A549 (cell line): ENCODE measurements at regions not wholly inside any gene's neighbourhood (a gene's known extent, or its start where the extent isn't known, plus 50 kb on each side); places are given as distances from the start of the nearest gene placed in this dataset.

Experiments
- ATAC-seq, 2 experiments: fragments of 200-7000 bp in 1 of 2; fragments of >200 bp in 1 of 2; cut with Nextera tagmentation in 1 of 2; cut with Tn5 transposase in 1 of 2; 3 replicates each; pipeline versions ENCODE4 v1.8.0 to v1.9.1; 2018 to 2020; ENCODE audit warnings: mild to moderate bottlenecking in 1 of 2, moderate library complexity in 1 of 2
- CTCF ChIA-PET: fragments of 300-600 bp; sonication (Branson Sonifier 250); formaldehyde crosslinking; extraction: SDS; loops from one replicate; lab custom pipeline; 2021; ENCODE audit warnings: antibody characterized with exemption, inconsistent platforms; lab: Yijun Ruan, JAX
- POLR2A ChIA-PET: fragments of 350-600 bp; formaldehyde crosslinking; extraction: SDS; loops from one replicate; lab custom pipeline; 2021; ENCODE audit warnings: antibody characterized with exemption, inconsistent platforms; lab: Yijun Ruan, JAX
- DNase-seq, 2 experiments: peaks; one replicate each; pipeline versions ENCODE4 v3.0.0 to v3.0.0-alpha.2; 2011 to 2016; ENCODE audit warnings: low read depth in 1 of 2, low spot score in 1 of 2
- FAIRE-seq: peaks from 2 replicates; lab custom pipeline; 2011; peaks lifted over from hg19 to GRCh38; lab: Jason Lieb, UNC
- H3K27ac ChIP-seq, 2 experiments: fragments of >200 bp; sonication (Bioruptor Twin); formaldehyde crosslinking; 3 replicates each; pipeline ENCODE4 v1.5.1; 2016 to 2017
- H3K4me1 ChIP-seq: fragments of >200 bp; sonication (Bioruptor Twin); formaldehyde crosslinking; 3 replicates; pipeline ENCODE4 v1.6.1; 2016
- H3K4me2 ChIP-seq: fragments of >200 bp; sonication (Bioruptor Twin); formaldehyde crosslinking; 3 replicates; pipeline ENCODE4 v1.6.1; 2016
- H3K4me3 ChIP-seq: fragments of >200 bp; sonication (Bioruptor Twin); formaldehyde crosslinking; 3 replicates; pipeline ENCODE4 v1.5.1; 2016
- H3K9me3 ChIP-seq: fragments of >200 bp; sonication (Bioruptor Twin); formaldehyde crosslinking; 3 replicates; pipeline ENCODE4 v1.6.1; 2016
- CBX2 ChIP-seq: fragments of 200-600 bp; sonication (generic); IDR thresholded peaks from 2 replicates; pipeline ENCODE4 v1.6.1; 2016; ENCODE audit warnings: low read depth, mild to moderate bottlenecking, borderline replicate concordance
- EHF ChIP-seq: fragments of 250-450 bp; sonication (Bioruptor Pico); IDR thresholded peaks from 2 replicates; pipeline ENCODE4 v1.5.0; 2020; ENCODE audit warnings: mild to moderate bottlenecking
- FOSL2 ChIP-seq, 2 experiments: fragments of 450-650 bp in 1 of 2; fragments of >200 bp in 1 of 2; sonication (Bioruptor Twin) in 1 of 2; formaldehyde crosslinking; IDR thresholded peaks; 2 replicates each; pipeline versions ENCODE4 v1.5.0 to v1.6.1; 2016 to 2020; ENCODE audit warnings: mild to moderate bottlenecking in 1 of 2, moderate library complexity in 1 of 2
- HDAC2 ChIP-seq: fragments of 200-600 bp; sonication (generic); IDR thresholded peaks from 2 replicates; pipeline ENCODE4 v1.6.1; 2016
- HOXB5 ChIP-seq: fragments of 250-450 bp; sonication (Bioruptor Pico); IDR thresholded peaks from 2 replicates; pipeline ENCODE4 v1.5.0; 2020; ENCODE audit warnings: mild to moderate bottlenecking, moderate library complexity
- KDM5A ChIP-seq: fragments of 200-600 bp; sonication (generic); IDR thresholded peaks from 2 replicates; pipeline ENCODE4 v1.6.1; 2016; ENCODE audit warnings: antibody characterized with exemption, mild to moderate bottlenecking
- MAFK ChIP-seq: fragments of 450-650 bp; IDR thresholded peaks from 2 replicates; pipeline ENCODE4 v1.6.1; 2014; ENCODE audit not compliant: partially characterized antibody
- MYC ChIP-seq: IDR thresholded peaks from 2 replicates; pipeline ENCODE4 v1.6.1; 2012; ENCODE audit warnings: mild to moderate bottlenecking, inconsistent platforms, low read length, improper control_type of control experiment, borderline replicate concordance
- PBX3 ChIP-seq: IDR thresholded peaks from 2 replicates; pipeline ENCODE4 v1.6.1; 2012
- POLR2AphosphoS2 ChIP-seq: conservative IDR thresholded peaks from 2 replicates; pipeline ENCODE4 v1.6.1; 2012; ENCODE audit warnings: low read length, improper control_type of control experiment, inconsistent platforms
- RAD21 ChIP-seq, 2 experiments: fragments of >200 bp in 1 of 2; sonication (Bioruptor Twin) in 1 of 2; formaldehyde crosslinking in 1 of 2; IDR thresholded peaks in 1 of 2; conservative IDR thresholded peaks in 1 of 2; 2 replicates in 1 of 2; 3 replicates in 1 of 2; pipeline ENCODE4 v1.6.1; 2012 to 2018; ENCODE audit warnings: inconsistent platforms in 1 of 2
- RARB ChIP-seq: fragments of 250-450 bp; sonication (Bioruptor Pico); IDR thresholded peaks from 2 replicates; pipeline ENCODE4 v1.8.0; 2021; ENCODE audit warnings: mild to moderate bottlenecking, moderate library complexity
- RFX5 ChIP-seq: fragments of 450-650 bp; IDR thresholded peaks from 2 replicates; pipeline ENCODE4 v1.7.1; 2014; ENCODE audit warnings: antibody characterized with exemption, mild to moderate bottlenecking, moderate library complexity
- TFCP2L1 ChIP-seq: fragments of 250-450 bp; sonication (Bioruptor Pico); IDR thresholded peaks from 2 replicates; pipeline ENCODE4 v1.5.0; 2021; ENCODE audit warnings: mild to moderate bottlenecking
- ZFP36 ChIP-seq: fragments of 450-650 bp; IDR thresholded peaks from 2 replicates; pipeline ENCODE4 v1.6.1; 2014; ENCODE audit warnings: borderline replicate concordance; ENCODE audit not compliant: partially characterized antibody
- ZNF302 ChIP-seq: fragments of 250-450 bp; sonication (Bioruptor Pico); IDR thresholded peaks from 2 replicates; pipeline ENCODE4 v1.9.0; 2021; ENCODE audit warnings: inconsistent platforms, mild to moderate bottlenecking, moderate library complexity
- WGBS: methylation state at CpG from one replicate; pipeline ENCODE4 v1.1.6; 2017; ENCODE audit errors: missing lambda C conversion rate; 5-methylcytosine and 5-hydroxymethylcytosine counted together
- TF ChIP-seq, protein P1 (sequence below): fragments of 450-650 bp; IDR thresholded peaks from 2 replicates; pipeline ENCODE4 v1.6.1; 2014; ENCODE audit warnings: antibody characterized with exemption
- TF ChIP-seq, protein P2 (sequence below): IDR thresholded peaks from 2 replicates; pipeline ENCODE4 v1.6.1; 2012; ENCODE audit warnings: low read depth, borderline replicate concordance
- TF ChIP-seq, protein P3 (sequence below): fragments of 200-600 bp; sonication (generic); IDR thresholded peaks from 2 replicates; pipeline ENCODE4 v1.6.1; 2016; ENCODE audit warnings: antibody characterized with exemption, mild to moderate bottlenecking, moderate library complexity

DNA sequence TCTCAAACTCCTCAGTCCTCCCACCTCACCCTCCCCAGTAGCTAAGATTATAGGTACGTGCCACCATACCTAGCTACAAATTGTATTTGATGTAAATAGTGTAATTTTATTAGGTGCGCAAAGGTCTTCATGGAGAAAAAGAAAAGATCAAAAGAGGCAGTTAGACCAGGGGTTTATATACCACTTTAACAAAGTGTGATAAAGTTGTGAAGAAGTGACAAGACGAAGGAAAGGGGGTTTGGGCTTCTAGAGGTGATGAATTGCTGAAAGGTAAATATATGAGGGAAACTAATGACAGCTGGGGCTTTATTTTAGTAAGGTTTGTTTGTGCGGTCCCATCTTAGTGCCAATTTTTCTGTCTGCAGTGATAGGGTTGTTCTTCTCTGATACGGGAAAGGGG is 105.3 kb downstream of the CD24 start:
- Histone ChIP-seq H3K27ac (peak overlapping the region; percentile 64 to 81), H3K4me3 (no peak overlapping the region), H3K4me1 (peaks cover 37% of the 10 kb centered on the region), H3K4me2 (no peak overlapping the region), H3K9me3 (peaks cover 17% of the 10 kb centered on the region; the same call in 2 of the 3 replicates)
- ChIA-PET CTCF (no interaction called here), POLR2A (interaction anchor here (1.0 kb wide), 1 partner anchor 105 kb away, joined by 3 read pairs; no protein-coding TSS in a partner anchor)
- WGBS = 83% methylated on average over 5 of the region's 5 CpGs
- FAIRE-seq = no peak
- DNase-seq = no peak
- no peak for ATAC-seq
- no peak for TF ChIP-seq TFCP2L1
- TF ChIP-seq CBX2 = no peak
- TF ChIP-seq, protein P1, sequence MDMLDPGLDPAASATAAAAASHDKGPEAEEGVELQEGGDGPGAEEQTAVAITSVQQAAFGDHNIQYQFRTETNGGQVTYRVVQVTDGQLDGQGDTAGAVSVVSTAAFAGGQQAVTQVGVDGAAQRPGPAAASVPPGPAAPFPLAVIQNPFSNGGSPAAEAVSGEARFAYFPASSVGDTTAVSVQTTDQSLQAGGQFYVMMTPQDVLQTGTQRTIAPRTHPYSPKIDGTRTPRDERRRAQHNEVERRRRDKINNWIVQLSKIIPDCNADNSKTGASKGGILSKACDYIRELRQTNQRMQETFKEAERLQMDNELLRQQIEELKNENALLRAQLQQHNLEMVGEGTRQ = no peak
- TF ChIP-seq RARB = no peak
- no peak for TF ChIP-seq POLR2AphosphoS2
- TF ChIP-seq HDAC2 = no peak
- TF ChIP-seq, protein P2, sequence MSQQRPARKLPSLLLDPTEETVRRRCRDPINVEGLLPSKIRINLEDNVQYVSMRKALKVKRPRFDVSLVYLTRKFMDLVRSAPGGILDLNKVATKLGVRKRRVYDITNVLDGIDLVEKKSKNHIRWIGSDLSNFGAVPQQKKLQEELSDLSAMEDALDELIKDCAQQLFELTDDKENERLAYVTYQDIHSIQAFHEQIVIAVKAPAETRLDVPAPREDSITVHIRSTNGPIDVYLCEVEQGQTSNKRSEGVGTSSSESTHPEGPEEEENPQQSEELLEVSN = no peak

GRCh38 chr6:106866875-106867658 is 107.5 kb downstream of the CD24 start:
- WGBS = 71% methylated on average over 9 of the region's 15 CpGs

More at GRCh38 chr6:106866875-106867658, 107.5 kb downstream of the CD24 start:
- Histone ChIP-seq H3K27ac (peak overlapping the region in 1 of 2 experiments; percentile 35; a peak in 1 of 6 replicates), H3K4me1 (peaks cover 26% of the 10 kb centered on the region), H3K4me2 (no peak overlapping the region), H3K9me3 (peaks cover 21% of the 10 kb centered on the region), H3K4me3 (no peak overlapping the region)
- DNase-seq = no peak
- TF ChIP-seq HOXB5 (CRISPR knock-in tag) (no peak), RFX5 (no peak), KDM5A (no peak), PBX3 (no peak), MYC (no peak), FOSL2 (IDR thresholded peaks at IDR 0.05) (no peak), FOSL2 (CRISPR knock-in tag; IDR thresholded peaks at IDR 0.05) (no peak), ZFP36 (no peak), CBX2 (no peak), ZNF302 (CRISPR knock-in tag) (no peak), EHF (CRISPR knock-in tag) (no peak), RAD21 (conservative IDR thresholded peaks at IDR 0.05 in 1 of 2, IDR thresholded peaks at IDR 0.05 in 1 of 2) (no peak), MAFK (no peak)
- TF ChIP-seq, protein P3, sequence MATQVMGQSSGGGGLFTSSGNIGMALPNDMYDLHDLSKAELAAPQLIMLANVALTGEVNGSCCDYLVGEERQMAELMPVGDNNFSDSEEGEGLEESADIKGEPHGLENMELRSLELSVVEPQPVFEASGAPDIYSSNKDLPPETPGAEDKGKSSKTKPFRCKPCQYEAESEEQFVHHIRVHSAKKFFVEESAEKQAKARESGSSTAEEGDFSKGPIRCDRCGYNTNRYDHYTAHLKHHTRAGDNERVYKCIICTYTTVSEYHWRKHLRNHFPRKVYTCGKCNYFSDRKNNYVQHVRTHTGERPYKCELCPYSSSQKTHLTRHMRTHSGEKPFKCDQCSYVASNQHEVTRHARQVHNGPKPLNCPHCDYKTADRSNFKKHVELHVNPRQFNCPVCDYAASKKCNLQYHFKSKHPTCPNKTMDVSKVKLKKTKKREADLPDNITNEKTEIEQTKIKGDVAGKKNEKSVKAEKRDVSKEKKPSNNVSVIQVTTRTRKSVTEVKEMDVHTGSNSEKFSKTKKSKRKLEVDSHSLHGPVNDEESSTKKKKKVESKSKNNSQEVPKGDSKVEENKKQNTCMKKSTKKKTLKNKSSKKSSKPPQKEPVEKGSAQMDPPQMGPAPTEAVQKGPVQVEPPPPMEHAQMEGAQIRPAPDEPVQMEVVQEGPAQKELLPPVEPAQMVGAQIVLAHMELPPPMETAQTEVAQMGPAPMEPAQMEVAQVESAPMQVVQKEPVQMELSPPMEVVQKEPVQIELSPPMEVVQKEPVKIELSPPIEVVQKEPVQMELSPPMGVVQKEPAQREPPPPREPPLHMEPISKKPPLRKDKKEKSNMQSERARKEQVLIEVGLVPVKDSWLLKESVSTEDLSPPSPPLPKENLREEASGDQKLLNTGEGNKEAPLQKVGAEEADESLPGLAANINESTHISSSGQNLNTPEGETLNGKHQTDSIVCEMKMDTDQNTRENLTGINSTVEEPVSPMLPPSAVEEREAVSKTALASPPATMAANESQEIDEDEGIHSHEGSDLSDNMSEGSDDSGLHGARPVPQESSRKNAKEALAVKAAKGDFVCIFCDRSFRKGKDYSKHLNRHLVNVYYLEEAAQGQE = no peak
- FAIRE-seq = no peak
- ChIA-PET CTCF (no interaction called here), POLR2A (no interaction called here)
- ATAC-seq = no peak
